Keratinocyte (primary cell): ENCODE measurements at regions not wholly inside any gene's neighbourhood (a gene's known extent, or its start where the extent isn't known, plus 50 kb on each side); places are given as distances from the start of the nearest gene placed in this dataset.

Experiments used
- DNase-seq: peaks from one replicate; pipeline ENCODE4 v3.0.0-alpha.2; 2011; ENCODE audit warnings: low read depth, missing footprints, low spot score
- FAIRE-seq: peaks from 2 replicates; lab custom pipeline; 2011; peaks lifted over from hg19 to GRCh38; lab: Jason Lieb, UNC
- H2AFZ ChIP-seq: 2 replicates; pipeline ENCODE4 v1.6.0; 2012; ENCODE audit warnings: low read length, control low read depth, inconsistent platforms; ENCODE audit not compliant: control insufficient read depth
- H3K27ac ChIP-seq: 2 replicates; pipeline ENCODE4 v1.5.1; 2011; ENCODE audit warnings: low read length; ENCODE audit not compliant: control insufficient read depth, insufficient read depth
- H3K27me3 ChIP-seq: 3 replicates; pipeline ENCODE4 v1.6.0; 2011; ENCODE audit warnings: low read length; ENCODE audit not compliant: control insufficient read depth, insufficient read depth; ENCODE audit errors: extremely low read depth
- H3K36me3 ChIP-seq, 2 experiments: 2 replicates in 1 of 2; 3 replicates in 1 of 2; pipeline ENCODE4 v1.5.1; 2011; ENCODE audit warnings: low read length in 2 of 2, mild to moderate bottlenecking in 1 of 2; ENCODE audit not compliant: control insufficient read depth in 2 of 2, insufficient read depth in 2 of 2; ENCODE audit errors: extremely low read depth in 1 of 2
- H3K4me1 ChIP-seq: 3 replicates; pipeline ENCODE4 v1.5.1; 2011; ENCODE audit warnings: low read length; ENCODE audit not compliant: control insufficient read depth, insufficient read depth; ENCODE audit errors: extremely low read depth
- H3K4me2 ChIP-seq: 3 replicates; pipeline ENCODE4 v1.6.0; 2011; ENCODE audit warnings: low read depth, low read length; ENCODE audit not compliant: control insufficient read depth, insufficient read depth; ENCODE audit errors: extremely low read depth
- H3K4me3 ChIP-seq, 3 experiments: fragments of 200-600 bp in 1 of 3; sonication (generic) in 1 of 3; 2 replicates in 2 of 3; 3 replicates in 1 of 3; pipeline ENCODE4 v1.5.1; 2011 to 2016; ENCODE audit warnings: low read length in 3 of 3, mild to moderate bottlenecking in 3 of 3, control low read depth in 2 of 3, inconsistent platforms in 1 of 3, low read depth in 1 of 3, mixed read lengths in 1 of 3, mixed run types in 1 of 3, moderate library complexity in 1 of 3; ENCODE audit not compliant: control insufficient read depth in 2 of 3, insufficient read depth in 2 of 3; ENCODE audit errors: extremely low read depth in 1 of 3
- H3K79me2 ChIP-seq: 2 replicates; pipeline ENCODE4 v1.6.0; 2012; ENCODE audit warnings: low read length; ENCODE audit not compliant: control insufficient read depth, insufficient read depth
- H3K9ac ChIP-seq: 3 replicates; pipeline ENCODE4 v1.6.0; 2011; ENCODE audit warnings: low read length; ENCODE audit not compliant: control insufficient read depth, insufficient read depth; ENCODE audit errors: extremely low read depth
- H3K9me1 ChIP-seq: 3 replicates; pipeline ENCODE4 v1.6.0; 2011; ENCODE audit warnings: low read length; ENCODE audit not compliant: control insufficient read depth, insufficient read depth; ENCODE audit errors: extremely low read depth
- H3K9me3 ChIP-seq: 2 replicates; pipeline ENCODE4 v1.5.1; 2012; ENCODE audit warnings: low read depth, low read length; ENCODE audit not compliant: control insufficient read depth
- H4K20me1 ChIP-seq: 3 replicates; pipeline ENCODE4 v1.6.0; 2011; ENCODE audit warnings: low read length; ENCODE audit not compliant: control insufficient read depth, insufficient read depth; ENCODE audit errors: extremely low read depth
- CTCF ChIP-seq, 3 experiments: IDR thresholded peaks in 1 of 3; conservative IDR thresholded peaks in 1 of 3; optimal IDR thresholded peaks in 1 of 3; 2 replicates in 2 of 3; 3 replicates in 1 of 3; pipeline versions ENCODE3 to v1.5.1; 2011; ENCODE audit warnings: low read length in 3 of 3, mild to moderate bottlenecking in 3 of 3, moderate library complexity in 2 of 3, control low read depth in 1 of 3, inconsistent platforms in 1 of 3; ENCODE audit not compliant: insufficient read depth in 2 of 3; ENCODE audit errors: extremely low read depth in 1 of 3
- EZH2 ChIP-seq: IDR thresholded peaks from one replicate; pipeline ENCODE4 v1.6.1; 2012; ENCODE audit warnings: inconsistent platforms, mild to moderate bottlenecking, low read length, moderate library complexity
- dilution Hi-C: fragments of 300-500 bp; cut with MboI; formaldehyde crosslinking; loops from one replicate; pipeline ENCODE4 v1.7.0; 2020; ENCODE audit warnings: low sequenced_read_pairs; ENCODE audit not compliant: extremely low pct_ligation_motif_present

- DNase-seq, result peak; percentile 69
- Histone ChIP-seq H3K36me3 (no peaks in the 10 kb centered on the region), H3K4me1 (peaks cover 21% of the 10 kb centered on the region), H3K27ac (no peak overlapping the region), H3K4me2 (peak overlapping the region; percentile 46), H3K9me1 (no peaks in the 10 kb centered on the region), H3K4me3 (peak overlapping the region in 1 of 3 experiments; percentile 14), H2AFZ (no peak overlapping the region), H3K79me2 (no peaks in the 10 kb centered on the region), H4K20me1 (no peaks in the 10 kb centered on the region), H3K9ac (no peak overlapping the region), H3K27me3 (no peaks in the 10 kb centered on the region), H3K9me3 (no peaks in the 10 kb centered on the region)
- FAIRE-seq, result peak; percentile 91
- dilution Hi-C loops, result no loop called here
- TF ChIP-seq CTCF (optimal IDR thresholded peaks at IDR 0.05 in 1 of 3, IDR thresholded peaks at IDR 0.05 in 1 of 3, conservative IDR thresholded peaks at IDR 0.05 in 1 of 3; ENCODE audit: extremely low read depth in 1 of 3, insufficient read depth in 2 of 3, low read length in 3 of 3) (no peak), EZH2 (no peak)
Observed at GRCh38 chr7:94335586-94335985, 59.1 kb upstream of the COL1A2 start.

GRCh38 chr7:94336009-94336408 lies 58.7 kb upstream of the COL1A2 start:
- Histone ChIP-seq H3K9me1 (no peaks in the 10 kb centered on the region), H3K27ac (no peak overlapping the region), H3K4me1 (peaks cover 21% of the 10 kb centered on the region), H3K27me3 (no peaks in the 10 kb centered on the region), H4K20me1 (no peaks in the 10 kb centered on the region), H2AFZ (peak overlapping the region; percentile 41), H3K4me3 (peak overlapping the region in 1 of 3 experiments; percentile 14), H3K9me3 (no peaks in the 10 kb centered on the region), H3K36me3 (no peaks in the 10 kb centered on the region), H3K9ac (no peak overlapping the region), H3K79me2 (no peaks in the 10 kb centered on the region), H3K4me2 (peak overlapping the region; percentile 46)
- FAIRE-seq (peak; percentile 81), DNase-seq (no peak)
- dilution Hi-C loops, result no loop called here
- TF ChIP-seq EZH2 (no peak), CTCF (optimal IDR thresholded peaks at IDR 0.05 in 1 of 3, IDR thresholded peaks at IDR 0.05 in 1 of 3, conservative IDR thresholded peaks at IDR 0.05 in 1 of 3; ENCODE audit: extremely low read depth in 1 of 3, insufficient read depth in 2 of 3, low read length in 3 of 3) (no peak)
